Glutamatergic neuron (in vitro differentiated cells): ENCODE measurements at regions not wholly inside any gene's neighbourhood (a gene's known extent, or its start where the extent isn't known, plus 50 kb on each side); places are given as distances from the start of the nearest gene placed in this dataset.
A peak's percentile ranks its signal among the peaks of the same experiment; 100 is the strongest.

ENCODE experiments used
- DNase-seq: peaks from one replicate; pipeline ENCODE4 v3.0.0; 2022
- H3K27ac Mint-ChIP-seq: one replicate; pipeline ENCODE4 v1.8.0; 2020; ENCODE audit warnings: mild to moderate bottlenecking, mixed read lengths, inconsistent platforms; ENCODE audit not compliant: unreplicated experiment
- H3K27me3 Mint-ChIP-seq: one replicate; pipeline ENCODE4 v1.8.0; 2020; ENCODE audit warnings: mild to moderate bottlenecking, moderate library complexity, mixed read lengths, inconsistent platforms; ENCODE audit not compliant: unreplicated experiment
- H3K36me3 Mint-ChIP-seq: one replicate; pipeline ENCODE4 v1.8.0; 2020; ENCODE audit warnings: mild to moderate bottlenecking, mixed read lengths, inconsistent platforms; ENCODE audit not compliant: unreplicated experiment
- H3K4me1 Mint-ChIP-seq: one replicate; pipeline ENCODE4 v1.8.0; 2020; ENCODE audit warnings: mild to moderate bottlenecking, low read depth, mixed read lengths, inconsistent platforms; ENCODE audit not compliant: unreplicated experiment
- H3K4me3 Mint-ChIP-seq: one replicate; pipeline ENCODE4 v1.8.0; 2020; ENCODE audit warnings: mild to moderate bottlenecking, mixed read lengths, inconsistent platforms; ENCODE audit not compliant: unreplicated experiment
- H3K9me3 Mint-ChIP-seq: one replicate; pipeline ENCODE4 v1.8.0; 2020; ENCODE audit warnings: mild to moderate bottlenecking, moderate library complexity, mixed read lengths, inconsistent platforms; ENCODE audit not compliant: unreplicated experiment
- TF ChIP-seq, protein P1 (sequence below): fragments of 200-600 bp; sonication (generic); IDR thresholded peaks from one replicate; pipeline ENCODE4 v1.5.0; 2021; ENCODE audit not compliant: partially characterized antibody, unreplicated experiment

DNA sequence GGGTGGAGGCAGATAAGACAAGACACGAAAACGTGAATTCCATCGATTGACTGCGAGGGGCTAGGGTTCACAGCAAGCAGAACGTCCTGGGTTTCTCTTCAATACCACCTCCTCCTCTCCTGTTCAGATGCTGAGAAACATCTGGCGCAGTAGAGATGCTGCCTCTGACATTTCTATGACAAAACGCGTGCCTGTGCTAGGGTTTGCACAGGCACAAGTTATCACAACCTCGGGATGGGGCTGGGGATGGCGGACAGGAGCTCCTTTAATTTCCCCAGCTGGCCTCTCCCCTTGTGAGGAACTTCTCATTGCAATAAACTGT is 99.8 kb upstream of the SVIL start:
- peak overlapping the region; percentile 82 for H3K4me3 Mint-ChIP-seq
- no peaks in the 10 kb centered on the region for H3K36me3 Mint-ChIP-seq
- H3K4me1 Mint-ChIP-seq = peaks cover 25% of the 10 kb centered on the region
- TF ChIP-seq, protein P1, sequence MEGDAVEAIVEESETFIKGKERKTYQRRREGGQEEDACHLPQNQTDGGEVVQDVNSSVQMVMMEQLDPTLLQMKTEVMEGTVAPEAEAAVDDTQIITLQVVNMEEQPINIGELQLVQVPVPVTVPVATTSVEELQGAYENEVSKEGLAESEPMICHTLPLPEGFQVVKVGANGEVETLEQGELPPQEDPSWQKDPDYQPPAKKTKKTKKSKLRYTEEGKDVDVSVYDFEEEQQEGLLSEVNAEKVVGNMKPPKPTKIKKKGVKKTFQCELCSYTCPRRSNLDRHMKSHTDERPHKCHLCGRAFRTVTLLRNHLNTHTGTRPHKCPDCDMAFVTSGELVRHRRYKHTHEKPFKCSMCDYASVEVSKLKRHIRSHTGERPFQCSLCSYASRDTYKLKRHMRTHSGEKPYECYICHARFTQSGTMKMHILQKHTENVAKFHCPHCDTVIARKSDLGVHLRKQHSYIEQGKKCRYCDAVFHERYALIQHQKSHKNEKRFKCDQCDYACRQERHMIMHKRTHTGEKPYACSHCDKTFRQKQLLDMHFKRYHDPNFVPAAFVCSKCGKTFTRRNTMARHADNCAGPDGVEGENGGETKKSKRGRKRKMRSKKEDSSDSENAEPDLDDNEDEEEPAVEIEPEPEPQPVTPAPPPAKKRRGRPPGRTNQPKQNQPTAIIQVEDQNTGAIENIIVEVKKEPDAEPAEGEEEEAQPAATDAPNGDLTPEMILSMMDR = no peak
- peak overlapping the region; percentile 81 for H3K27ac Mint-ChIP-seq
- peaks cover 18% of the 10 kb centered on the region for H3K9me3 Mint-ChIP-seq
- peaks cover 18% of the 10 kb centered on the region for H3K27me3 Mint-ChIP-seq
- DNase-seq = no peak

DNA sequence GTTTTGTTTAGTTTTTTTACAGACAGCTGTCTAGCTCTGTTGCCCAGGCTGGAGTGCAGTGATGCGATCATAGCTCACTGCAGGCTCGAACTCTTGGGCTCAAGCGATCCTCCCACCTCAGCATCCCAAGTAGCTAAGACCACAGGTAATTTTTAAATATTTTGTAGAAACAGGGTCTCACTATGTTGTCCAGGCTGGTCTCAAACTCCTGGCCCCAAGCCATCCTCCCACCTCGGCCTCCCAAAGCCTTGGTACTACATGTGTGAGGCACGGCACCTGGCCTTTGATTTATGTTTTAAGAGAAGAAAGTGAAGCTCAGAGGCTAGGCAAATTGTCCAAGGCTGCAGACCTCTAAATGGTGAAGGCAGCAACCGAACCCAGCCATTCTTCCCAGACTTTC is 98.6 kb upstream of the SVIL start:
- Mint-ChIP-seq H3K27ac (peak overlapping the region; percentile 81), H3K4me3 (peak overlapping the region; percentile 82), H3K9me3 (peaks cover 28% of the 10 kb centered on the region), H3K4me1 (peaks cover 34% of the 10 kb centered on the region), H3K27me3 (peaks cover 24% of the 10 kb centered on the region), H3K36me3 (peaks cover 5% of the 10 kb centered on the region)
- no peak for DNase-seq
- TF ChIP-seq, protein P1 = no peak

DNA sequence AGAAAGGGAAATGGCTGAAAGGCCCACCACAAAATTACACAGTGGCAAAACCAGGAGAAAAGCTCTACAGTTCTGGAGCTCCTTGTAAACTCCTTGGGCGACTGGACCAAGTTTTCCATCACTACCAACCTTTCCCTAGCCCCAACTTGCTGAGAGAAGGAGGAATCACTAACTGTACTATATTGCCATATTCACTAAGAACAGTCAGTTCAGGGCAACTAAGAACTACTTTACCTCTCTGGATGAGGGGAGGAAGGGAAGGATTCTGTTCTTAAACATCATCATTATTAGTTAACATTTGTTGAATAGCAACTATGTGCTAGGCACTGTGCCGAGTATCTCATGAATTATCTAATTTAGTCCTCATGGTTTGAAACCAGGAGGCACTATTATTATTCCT is 98.1 kb upstream of the SVIL start:
- Mint-ChIP-seq H3K27me3 (peaks cover 25% of the 10 kb centered on the region), H3K27ac (peak overlapping the region; percentile 81), H3K36me3 (peaks cover 5% of the 10 kb centered on the region), H3K9me3 (peaks cover 29% of the 10 kb centered on the region), H3K4me3 (peak overlapping the region; percentile 82), H3K4me1 (peaks cover 38% of the 10 kb centered on the region)
- DNase-seq = no peak
- TF ChIP-seq, protein P1 = no peak

DNA sequence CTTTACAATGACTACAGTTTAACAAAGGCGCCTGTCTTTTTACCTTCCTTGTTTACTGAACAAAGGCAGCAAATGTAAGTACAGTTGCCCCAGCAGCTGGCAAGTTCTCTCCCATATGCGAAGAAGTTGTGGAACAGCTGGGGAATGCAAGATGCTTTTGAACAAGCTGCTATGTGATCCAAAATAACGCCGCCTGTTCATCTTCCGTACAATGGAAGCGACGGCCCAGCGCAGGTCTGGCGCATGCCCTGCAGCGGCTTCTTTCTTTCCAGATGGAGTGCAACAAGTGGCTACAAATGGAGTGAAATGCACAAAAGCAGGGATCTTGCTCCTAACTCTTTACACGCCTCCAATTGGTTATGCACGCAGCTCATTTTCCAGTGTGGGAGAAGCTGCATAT is 97.0 kb upstream of the SVIL start:
- peak overlapping the region; percentile 96 for H3K27ac Mint-ChIP-seq

DNA sequence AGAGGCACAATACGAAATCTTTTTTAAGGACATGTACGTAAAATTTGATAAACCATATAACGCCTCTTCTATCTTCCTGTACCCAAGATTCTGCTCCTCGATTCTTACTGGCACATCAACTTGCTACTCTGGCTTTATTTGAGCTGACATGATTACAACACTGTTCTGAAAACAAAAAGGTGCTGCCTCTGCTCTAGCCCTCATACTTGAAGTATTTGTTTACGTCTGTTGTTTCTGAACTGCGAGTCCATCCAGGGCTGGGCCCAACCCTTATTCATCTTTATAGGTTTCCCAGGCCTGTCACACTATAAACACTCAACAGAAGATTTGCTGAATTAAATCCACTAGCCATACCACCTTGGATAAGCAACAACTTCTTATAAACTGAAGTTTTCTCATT is 96.2 kb upstream of the SVIL start:
- H3K27me3 Mint-ChIP-seq = peaks cover 22% of the 10 kb centered on the region

More for the DNA sequence above, 97.0 kb upstream of the SVIL start:
- peaks cover 22% of the 10 kb centered on the region for H3K27me3 Mint-ChIP-seq
- TF ChIP-seq, protein P1 = no peak
- H3K4me1 Mint-ChIP-seq = peaks cover 40% of the 10 kb centered on the region
- peaks cover 27% of the 10 kb centered on the region for H3K9me3 Mint-ChIP-seq
- peaks cover 5% of the 10 kb centered on the region for H3K36me3 Mint-ChIP-seq
- peak overlapping the region; percentile 86 for H3K4me3 Mint-ChIP-seq
- DNase-seq = peak; percentile 80

More for the DNA sequence above, 96.2 kb upstream of the SVIL start:
- H3K36me3 Mint-ChIP-seq = peaks cover 5% of the 10 kb centered on the region
- peaks cover 40% of the 10 kb centered on the region for H3K4me1 Mint-ChIP-seq
- H3K9me3 Mint-ChIP-seq = peaks cover 27% of the 10 kb centered on the region
- TF ChIP-seq, protein P1 = no peak
- peak overlapping the region; percentile 86 for H3K4me3 Mint-ChIP-seq
- no peak for DNase-seq
- peak overlapping the region; percentile 96 for H3K27ac Mint-ChIP-seq
